HG02981 (cell line): ENCODE measurements at regions not wholly inside any gene's neighbourhood (a gene's known extent, or its start where the extent isn't known, plus 50 kb on each side); places are given as distances from the start of the nearest gene placed in this dataset.
"Not testable (repeated sequence)": the region's sequence is repeated elsewhere in the genome, so short reads cannot be mapped to it uniquely, and the experiment has no call there.

Experiments used
- ATAC-seq: cut with Tn5 transposase; IDR thresholded peaks from one replicate; pipeline ENCODE4 v1.9.1; 2021; ENCODE audit warnings: mild to moderate bottlenecking, moderate library complexity; ENCODE audit not compliant: unreplicated experiment

DNA sequence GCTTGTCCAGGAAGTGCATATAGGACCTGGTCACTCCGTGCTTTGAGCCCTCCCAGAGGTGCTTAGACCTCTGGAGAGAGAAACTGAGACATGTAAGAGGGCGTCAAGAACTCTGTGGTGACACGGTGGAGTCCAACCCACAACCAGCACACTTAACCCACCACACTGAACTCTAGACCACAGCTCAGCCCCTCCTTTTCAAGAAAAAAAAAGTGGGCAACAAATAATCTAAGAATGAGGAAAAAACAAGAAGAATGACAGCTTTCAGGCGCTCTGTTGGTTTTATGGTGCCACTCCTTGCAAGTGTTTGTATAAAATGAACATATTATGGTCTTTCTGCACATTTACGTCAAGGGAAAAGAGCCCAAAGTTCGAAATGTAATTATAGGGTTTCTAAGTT lies 50.2 kb upstream of the SNAPC3 start:
- no peak for ATAC-seq

DNA sequence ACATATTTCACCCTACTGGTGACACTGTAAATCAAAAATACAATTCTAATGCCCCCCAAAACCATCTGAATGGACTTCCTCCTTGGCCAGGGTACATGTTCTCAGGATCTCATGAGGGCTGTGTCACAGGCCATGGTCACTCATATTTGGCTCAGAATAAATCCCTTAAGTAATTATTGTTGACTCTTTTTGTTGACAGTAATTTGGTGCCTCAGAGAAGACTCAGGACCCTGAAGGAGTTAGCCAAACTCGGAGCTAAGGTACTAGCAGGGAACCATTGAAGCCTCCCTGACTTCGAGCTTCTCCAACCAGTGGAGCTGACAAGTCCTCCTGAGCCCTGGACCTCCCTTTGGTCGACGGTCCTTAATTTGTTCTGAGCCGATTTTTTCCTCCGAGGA lies 51.2 kb upstream of the SNAPC3 start:
- no peak for ATAC-seq

DNA sequence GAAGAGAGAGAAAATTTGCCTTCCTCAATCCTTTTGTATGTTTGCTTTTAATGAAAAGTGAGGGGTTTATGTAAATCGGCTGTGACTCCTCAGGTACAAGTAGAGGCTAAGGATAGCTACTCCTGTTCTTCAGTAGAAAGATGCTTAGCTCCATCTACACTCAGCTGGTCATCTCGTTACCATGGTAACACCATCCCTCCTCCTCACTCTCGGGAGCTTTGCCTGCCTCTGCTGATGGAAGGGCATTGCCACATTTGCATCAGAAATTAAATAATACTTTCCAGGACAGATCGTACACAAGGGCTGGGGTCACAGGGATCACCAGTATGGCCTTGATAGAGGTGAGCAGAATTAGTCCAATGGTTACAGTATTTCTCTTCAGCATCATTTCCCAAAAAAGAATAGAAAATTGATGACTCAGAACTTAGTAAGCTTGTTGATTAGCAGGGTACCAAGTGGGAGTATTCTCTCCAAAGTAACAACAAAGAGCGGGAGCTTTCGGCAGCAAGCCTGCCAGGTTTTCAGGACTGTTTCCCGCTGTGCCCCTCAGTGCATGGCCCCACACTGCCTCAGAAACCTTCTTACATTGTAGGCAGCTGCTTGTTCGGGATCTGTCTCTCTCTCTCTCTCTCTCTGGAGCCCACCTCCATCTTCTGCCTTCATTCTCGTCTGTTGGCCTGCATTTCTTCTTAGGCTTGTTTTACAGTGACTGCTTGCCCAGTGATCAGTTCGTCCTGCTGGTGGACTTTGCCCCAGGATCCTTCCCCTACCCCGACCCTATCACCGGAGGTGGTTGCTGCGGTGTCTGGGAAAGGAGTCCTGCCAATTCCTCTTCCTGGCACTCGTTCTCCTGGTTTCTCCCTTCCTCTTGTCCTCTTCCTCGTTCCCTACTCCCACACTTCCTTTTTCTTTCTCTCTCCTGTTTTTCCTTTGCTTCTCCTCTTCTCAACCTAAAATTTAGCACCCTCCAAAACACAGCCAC lies 51.9 kb upstream of the SNAPC3 start:
- ATAC-seq = no peak

- no peak for ATAC-seq
Observed at GRCh38 chr9:15369871-15370270, 52.8 kb upstream of the SNAPC3 start.

- no peak for ATAC-seq
Observed at GRCh38 chr9:15369238-15369637, 53.4 kb upstream of the SNAPC3 start.

DNA sequence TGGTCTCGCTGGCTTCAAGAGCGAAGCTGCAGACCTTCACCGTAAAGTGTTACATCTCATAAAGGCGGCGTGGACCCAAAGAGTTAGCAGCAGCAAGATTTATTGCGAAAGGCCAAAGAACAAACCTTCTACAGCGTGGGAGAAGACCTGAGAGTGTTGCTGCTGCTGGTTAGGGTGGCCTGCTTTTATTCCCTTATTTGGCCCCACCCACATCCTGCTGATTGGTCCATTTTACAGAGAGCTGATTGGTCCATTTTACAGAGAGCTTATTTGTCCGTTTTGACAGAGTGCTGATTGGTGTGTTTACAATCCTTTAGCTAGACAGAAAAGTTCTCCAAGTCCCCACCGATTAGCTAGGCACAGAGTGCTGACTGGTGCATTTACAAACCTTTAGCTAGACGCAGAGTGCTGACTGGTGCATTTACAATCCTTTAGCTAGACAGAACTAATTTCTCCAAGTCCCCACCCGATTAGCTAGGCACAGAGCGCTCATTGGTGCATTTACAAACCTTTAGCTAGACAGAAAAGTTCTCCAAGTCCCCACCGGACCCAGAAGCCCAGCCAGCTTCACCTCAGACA lies 57.6 kb upstream of the SNAPC3 start:
- ATAC-seq = not testable (repeated sequence)

- ATAC-seq = no peak
Observed at GRCh38 chr9:15361737-15362136, 54.7 kb upstream of the TTC39B start.

DNA sequence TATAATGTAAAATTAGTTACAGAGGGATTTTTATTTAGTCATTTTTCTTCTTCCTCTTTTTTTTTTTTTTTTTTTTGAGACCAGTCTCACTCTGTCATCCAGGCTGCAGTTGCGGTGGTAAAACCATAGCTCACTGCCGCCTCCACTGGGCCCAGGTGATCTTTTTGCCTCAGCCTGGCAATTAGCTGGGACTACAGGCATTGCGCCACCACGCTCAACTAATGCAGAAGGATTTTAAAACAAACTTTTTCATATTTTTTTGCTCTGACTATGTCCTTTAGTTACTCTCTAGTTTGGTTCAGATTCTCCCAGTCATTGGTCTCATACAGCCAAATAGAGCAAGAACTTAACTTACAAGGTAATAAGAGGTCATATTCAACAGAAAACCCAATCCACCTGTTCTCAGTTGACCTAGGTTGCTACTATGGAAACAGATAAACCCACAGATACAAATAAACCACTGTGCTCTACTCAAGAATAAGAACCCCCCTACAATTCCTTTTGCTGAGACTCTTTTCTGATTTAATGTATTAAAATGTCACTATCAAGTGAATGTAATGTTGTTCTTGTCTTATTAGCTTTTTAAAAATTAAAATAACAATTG lies 50.1 kb upstream of the TTC39B start:
- ATAC-seq = peak; percentile 88
